H9 (cell line): ENCODE measurements at regions not wholly inside any gene's neighbourhood (a gene's known extent, or its start where the extent isn't known, plus 50 kb on each side); places are given as distances from the start of the nearest gene placed in this dataset.

Experiments used
- DNase-seq: peaks from one replicate; pipeline ENCODE4 v3.0.0-alpha.2; 2017
- H2AFZ ChIP-seq: one replicate; pipeline ENCODE4 v1.6.1; 2013; ENCODE audit warnings: mild to moderate bottlenecking, low read length, control low read depth, moderate library complexity
- H2AK5ac ChIP-seq: 2 replicates; pipeline ENCODE4 v1.6.1; 2013; ENCODE audit warnings: low read length, control low read depth, mixed read lengths; ENCODE audit not compliant: insufficient read length
- H2BK120ac ChIP-seq: one replicate; pipeline ENCODE4 v1.6.1; 2013; ENCODE audit warnings: low read depth, mild to moderate bottlenecking, low read length, control low read depth, inconsistent platforms; ENCODE audit not compliant: poor library complexity, severe bottlenecking
- H2BK12ac ChIP-seq: 2 replicates; pipeline ENCODE4 v1.6.1; 2013; ENCODE audit warnings: low read length, control low read depth, mixed read lengths, low read depth; ENCODE audit not compliant: insufficient read length
- H2BK15ac ChIP-seq: 2 replicates; pipeline ENCODE4 v1.6.1; 2013; ENCODE audit warnings: low read depth, low read length, control low read depth
- H2BK20ac ChIP-seq: one replicate; pipeline ENCODE4 v1.6.1; 2013; ENCODE audit warnings: low read depth, mild to moderate bottlenecking, low read length, control low read depth, inconsistent platforms; ENCODE audit not compliant: poor library complexity, severe bottlenecking
- H2BK5ac ChIP-seq: 2 replicates; pipeline ENCODE4 v1.6.1; 2013; ENCODE audit warnings: low read length, control low read depth, mixed read lengths; ENCODE audit not compliant: insufficient read length
- H3K14ac ChIP-seq: 2 replicates; pipeline ENCODE4 v1.6.1; 2013; ENCODE audit warnings: low read length, control low read depth; ENCODE audit not compliant: insufficient read depth
- H3K18ac ChIP-seq: 2 replicates; pipeline ENCODE4 v1.6.1; 2013; ENCODE audit warnings: low read depth, mild to moderate bottlenecking, mixed read lengths, low read length, control low read depth; ENCODE audit not compliant: insufficient read length
- H3K23ac ChIP-seq: 2 replicates; pipeline ENCODE4 v1.6.1; 2013; ENCODE audit warnings: low read length, control low read depth, mixed read lengths, low read depth; ENCODE audit not compliant: insufficient read length
- H3K23me2 ChIP-seq: 2 replicates; pipeline ENCODE4 v1.6.1; 2013; ENCODE audit warnings: low read depth, mild to moderate bottlenecking, mixed read lengths, low read length, control low read depth; ENCODE audit not compliant: insufficient read length, poor library complexity, severe bottlenecking
- H3K27ac ChIP-seq: 2 replicates; pipeline ENCODE4 v1.5.1; 2013; ENCODE audit warnings: low read length, control low read depth, mixed read lengths, low read depth; ENCODE audit not compliant: insufficient read length
- H3K27me3 ChIP-seq: 2 replicates; pipeline ENCODE4 v1.6.1; 2013; ENCODE audit warnings: low read length, control low read depth, inconsistent platforms; ENCODE audit not compliant: insufficient read depth
- H3K4ac ChIP-seq: 2 replicates; pipeline ENCODE4 v1.6.1; 2013; ENCODE audit warnings: low read depth, mild to moderate bottlenecking, control low read depth, inconsistent platforms, low read length, moderate library complexity
- H3K4me1 ChIP-seq: 2 replicates; pipeline ENCODE4 v1.6.1; 2013; ENCODE audit warnings: low read length, control low read depth, inconsistent platforms; ENCODE audit not compliant: insufficient read depth
- H3K4me2 ChIP-seq: 2 replicates; pipeline ENCODE4 v1.6.1; 2013; ENCODE audit warnings: low read length, control low read depth, mixed read lengths; ENCODE audit not compliant: insufficient read length, insufficient read depth
- H3K56ac ChIP-seq: 2 replicates; pipeline ENCODE4 v1.6.1; 2013; ENCODE audit warnings: low read depth, mild to moderate bottlenecking, mixed read lengths, low read length, control low read depth; ENCODE audit not compliant: insufficient read length
- H3K79me1 ChIP-seq: 2 replicates; pipeline ENCODE4 v1.6.1; 2013; ENCODE audit warnings: low read depth, mild to moderate bottlenecking, moderate library complexity, low read length, control low read depth, inconsistent platforms; ENCODE audit not compliant: insufficient read depth, poor library complexity, severe bottlenecking
- H3K79me2 ChIP-seq: 2 replicates; pipeline ENCODE4 v1.6.1; 2013; ENCODE audit warnings: low read length, control low read depth, inconsistent platforms; ENCODE audit not compliant: insufficient read depth
- H3K9ac ChIP-seq: 2 replicates; pipeline ENCODE4 v1.6.1; 2013; ENCODE audit warnings: low read length, control low read depth, mixed read lengths; ENCODE audit not compliant: insufficient read length; ENCODE audit errors: extremely low read depth
- H3K9me3 ChIP-seq: one replicate; pipeline ENCODE4 v1.6.1; 2013; ENCODE audit warnings: low read depth, low read length, inconsistent platforms; ENCODE audit not compliant: control insufficient read depth
- H3T11ph ChIP-seq: one replicate; pipeline ENCODE4 v1.6.1; 2013; ENCODE audit warnings: mild to moderate bottlenecking, low read length, control low read depth, inconsistent platforms
- H4K20me1 ChIP-seq: one replicate; pipeline ENCODE4 v1.6.1; 2013; ENCODE audit not compliant: control insufficient read depth, insufficient read length, insufficient read depth
- H4K5ac ChIP-seq: 2 replicates; pipeline ENCODE4 v1.6.1; 2013; ENCODE audit warnings: low read depth, mild to moderate bottlenecking, mixed read lengths, low read length, control low read depth; ENCODE audit not compliant: insufficient read length
- H4K8ac ChIP-seq: replicated peaks from 2 replicates; pipeline ENCODE4 v1.6.1; 2013; ENCODE audit warnings: low read length, control low read depth, mixed read lengths, low read depth; ENCODE audit not compliant: insufficient read length
- H4K91ac ChIP-seq: 2 replicates; pipeline ENCODE4 v1.6.1; 2013; ENCODE audit warnings: low read depth, mild to moderate bottlenecking, moderate library complexity, mixed read lengths, low read length, control low read depth; ENCODE audit not compliant: insufficient read length
- H3K27ac Mint-ChIP-seq, 3 experiments: 2 replicates in 2 of 3; 3 replicates in 1 of 3; pipeline ENCODE4 v1.8.0; 2020 to 2021; ENCODE audit warnings: mixed read lengths in 3 of 3, mild to moderate bottlenecking in 1 of 3, moderate library complexity in 1 of 3
- H3K27me3 Mint-ChIP-seq: 2 replicates; pipeline ENCODE4 v1.8.0; 2021; ENCODE audit warnings: low read depth, mild to moderate bottlenecking, moderate library complexity, mixed read lengths
- H3K36me3 Mint-ChIP-seq, 3 experiments: 2 replicates in 2 of 3; 3 replicates in 1 of 3; pipeline ENCODE4 v1.8.0; 2020 to 2021; ENCODE audit warnings: low read depth in 3 of 3, mixed read lengths in 3 of 3; ENCODE audit not compliant: insufficient read depth in 1 of 3
- H3K4me1 Mint-ChIP-seq, 2 experiments: 2 replicates each; pipeline ENCODE4 v1.8.0; 2020; ENCODE audit warnings: mixed read lengths in 2 of 2
- H3K4me3 Mint-ChIP-seq, 2 experiments: 2 replicates in 1 of 2; 3 replicates in 1 of 2; pipeline ENCODE4 v1.8.0; 2020 to 2021; ENCODE audit warnings: mild to moderate bottlenecking in 2 of 2, mixed read lengths in 2 of 2, moderate library complexity in 1 of 2
- H3K9me3 Mint-ChIP-seq, 2 experiments: 2 replicates in 1 of 2; 3 replicates in 1 of 2; pipeline ENCODE4 v1.8.0; 2020; ENCODE audit warnings: mild to moderate bottlenecking in 2 of 2, mixed read lengths in 2 of 2, moderate library complexity in 1 of 2
- CTCF ChIP-seq: fragments of 200-600 bp; sonication (generic); conservative IDR thresholded peaks from 3 replicates; pipeline ENCODE4 v1.8.0; 2021; ENCODE audit warnings: antibody characterized with exemption, mild to moderate bottlenecking
- WGBS: extraction: QIAGEN DNeasy Blood & Tissue Kit; methylation state at CpG from one replicate; pipeline ENCODE4 v1.1.7; 2013; ENCODE audit warnings: missing lambda C conversion rate, low lambda C conversion rate, mixed read lengths; ENCODE audit not compliant: insufficient read length; ENCODE audit errors: extremely low coverage; 5-methylcytosine and 5-hydroxymethylcytosine counted together

GRCh38 chr12:46460682-46461210 lies 88.2 kb upstream of the SLC38A2 start:
- H3K79me1 ChIP-seq: no peaks in the 10 kb centered on the region
- no peak overlapping the region for H4K8ac ChIP-seq
- H2BK5ac ChIP-seq: no peak overlapping the region
- no peaks in the 10 kb centered on the region for H3K27me3 ChIP-seq
- no peaks in the 10 kb centered on the region for H4K20me1 ChIP-seq
- no peak overlapping the region for H2AFZ ChIP-seq
- H3K9ac ChIP-seq: no peak overlapping the region
- no peak overlapping the region for H4K5ac ChIP-seq
- H3K27me3 Mint-ChIP-seq: no peaks in the 10 kb centered on the region
- H3K4me1 Mint-ChIP-seq: peaks cover 15 to 16% of the 10 kb centered on the region in 2 experiments
- H2BK15ac ChIP-seq: no peak overlapping the region
- no peak overlapping the region for H3K27ac Mint-ChIP-seq
- no CpG with 5 or more reads among the region's 2 CpGs for WGBS
- H3K23me2 ChIP-seq: no peaks in the 10 kb centered on the region
- H3K9me3 Mint-ChIP-seq: peaks cover 4 to 9% of the 10 kb centered on the region in 2 experiments; a peak in 3 of 5 replicates
- no peak overlapping the region for H3K27ac ChIP-seq
- no peak overlapping the region for H4K91ac ChIP-seq
- DNase-seq: no peak
- no peaks in the 10 kb centered on the region for H3K79me2 ChIP-seq
- H3K4me1 ChIP-seq: no peaks in the 10 kb centered on the region; the same call in 1 of the 2 replicates
- no peak overlapping the region for H3K4me2 ChIP-seq
- H2AK5ac ChIP-seq: no peak overlapping the region
- no peak overlapping the region for H3K4me3 Mint-ChIP-seq
- H3T11ph ChIP-seq: no peak overlapping the region
- H3K36me3 Mint-ChIP-seq: peaks cover 0 to 6% (median 6%) of the 10 kb centered on the region in 3 experiments; a peak in 5 of 7 replicates
- no peak overlapping the region for H3K18ac ChIP-seq
- H3K9me3 ChIP-seq: no peaks in the 10 kb centered on the region
- no peak overlapping the region for H2BK120ac ChIP-seq
- H2BK20ac ChIP-seq: no peak overlapping the region
- no peak for TF ChIP-seq CTCF
- no peak overlapping the region for H2BK12ac ChIP-seq
- no peak overlapping the region for H3K23ac ChIP-seq
- H3K56ac ChIP-seq: no peak overlapping the region
- no peak overlapping the region for H3K4ac ChIP-seq
- H3K14ac ChIP-seq: no peak overlapping the region
